K562 (cell line): ENCODE measurements at regions not wholly inside any gene's neighbourhood (a gene's known extent, or its start where the extent isn't known, plus 50 kb on each side); places are given as distances from the start of the nearest gene placed in this dataset.

Source experiments
- BACH1 ChIP-seq: fragments of 200-800 bp; sonication (Bioruptor generic); IDR thresholded peaks from 2 replicates; pipeline ENCODE4 v1.6.1; 2016; ENCODE audit warnings: missing genetic modification characterization, missing compliant biosample characterization
- BRD4 ChIP-seq: fragments of 200-600 bp; sonication (generic); IDR thresholded peaks from 2 replicates; pipeline ENCODE4 v1.6.1; 2017; ENCODE audit warnings: inconsistent platforms
- CBFA2T3 ChIP-seq: fragments of 450-650 bp; IDR thresholded peaks from 2 replicates; pipeline ENCODE4 v1.6.1; 2017
- CXXC5 ChIP-seq: fragments of 250-450 bp; sonication (Bioruptor Pico); IDR thresholded peaks from 2 replicates; pipeline ENCODE4 v1.8.0; 2022; ENCODE audit warnings: inconsistent platforms, mild to moderate bottlenecking, moderate library complexity
- IFI16 ChIP-seq: fragments of 250-450 bp; sonication (Bioruptor Pico); IDR thresholded peaks from 2 replicates; pipeline ENCODE4 v2.1.2; 2022; ENCODE audit warnings: mild to moderate bottlenecking, inconsistent platforms
- KAT7 ChIP-seq: sonication (generic); formaldehyde crosslinking; IDR thresholded peaks from 2 replicates; pipeline ENCODE4 v1.8.0; 2022; ENCODE audit warnings: missing genetic modification reagents, mild to moderate bottlenecking, borderline replicate concordance
- NELFE ChIP-seq: IDR thresholded peaks from 2 replicates; pipeline ENCODE4 v1.6.1; 2011; ENCODE audit warnings: mild to moderate bottlenecking; ENCODE audit not compliant: insufficient read depth, insufficient read length
- POLR2G ChIP-seq: fragments of 200-400 bp; formaldehyde crosslinking; IDR thresholded peaks from 2 replicates; pipeline ENCODE4 v1.6.1; 2017; ENCODE audit warnings: low read depth, mild to moderate bottlenecking, antibody characterized with exemption, low read length, moderate library complexity
- SMARCB1 ChIP-seq: IDR thresholded peaks from 2 replicates; pipeline ENCODE4 v1.6.1; 2011; ENCODE audit warnings: improper control_type of control experiment, low read depth; ENCODE audit not compliant: insufficient read length
- STAT5B ChIP-seq: fragments of 250-450 bp; sonication (Bioruptor Pico); IDR thresholded peaks from 2 replicates; pipeline ENCODE4 v1.8.0; 2021; ENCODE audit warnings: mild to moderate bottlenecking, inconsistent platforms
- TCF15 ChIP-seq: fragments of 250-450 bp; sonication (Bioruptor Pico); IDR thresholded peaks from 2 replicates; pipeline ENCODE4 v1.8.0; 2022; ENCODE audit warnings: moderate library complexity, mild to moderate bottlenecking, inconsistent platforms
- TCF7 ChIP-seq: sonication (generic); IDR thresholded peaks from 2 replicates; pipeline ENCODE4 v1.6.1; 2016; ENCODE audit warnings: antibody characterized with exemption, borderline replicate concordance
- TFE3 ChIP-seq: fragments of 450-650 bp; formaldehyde crosslinking; IDR thresholded peaks from 2 replicates; pipeline ENCODE4 v1.4.0; 2020; ENCODE audit warnings: mild to moderate bottlenecking, mixed read lengths
- UBTF ChIP-seq, 2 experiments: IDR thresholded peaks; 2 replicates each; pipeline ENCODE4 v1.6.1; 2012; ENCODE audit warnings: improper control_type of control experiment in 2 of 2, low read depth in 2 of 2, low read length in 2 of 2, borderline replicate concordance in 1 of 2
- ZNF134 ChIP-seq: fragments of 250-450 bp; sonication (Bioruptor Pico); conservative IDR thresholded peaks from 2 replicates; pipeline ENCODE4 v1.4.0; 2020
- ZNF263 ChIP-seq: sonication (generic); formaldehyde crosslinking; IDR thresholded peaks from 2 replicates; pipeline ENCODE4 v1.8.0; 2022; ENCODE audit warnings: mild to moderate bottlenecking, missing genetic modification reagents, borderline replicate concordance
- ZNF583 ChIP-seq: fragments of 250-450 bp; sonication (Bioruptor Pico); IDR thresholded peaks from 2 replicates; pipeline ENCODE4 v1.4.0; 2020
- ZNF584 ChIP-seq: fragments of 200-800 bp; sonication (Bioruptor generic); IDR thresholded peaks from 2 replicates; pipeline ENCODE4 v1.6.1; 2016; ENCODE audit warnings: low read depth, mild to moderate bottlenecking, missing genetic modification characterization, missing compliant biosample characterization
- ZNF592 ChIP-seq: fragments of 450-650 bp; IDR thresholded peaks from 2 replicates; pipeline ENCODE4 v1.6.1; 2017; ENCODE audit warnings: antibody characterized with exemption, mild to moderate bottlenecking
- ZNF778 ChIP-seq: fragments of 450-650 bp; formaldehyde crosslinking; IDR thresholded peaks from 2 replicates; pipeline ENCODE4 v1.4.0; 2020; ENCODE audit warnings: mild to moderate bottlenecking, moderate library complexity

- TF ChIP-seq ZNF592 (peak; percentile 73), ZNF134 (CRISPR knock-in tag) (no peak), UBTF (IDR thresholded peaks at IDR 0.05; ENCODE audit: borderline replicate concordance in 1 of 2, low read depth in 2 of 2, low read length in 2 of 2) (no peak), ZNF263 (CRISPR knock-in tag) (no peak), ZNF778 (CRISPR knock-in tag) (no peak), BACH1 (tag) (0 out of 2 replicates have a peak, but pooled peaks have one; percentile 1), SMARCB1 (no peak), KAT7 (peak; percentile 60; the same call in 1 of the 2 replicates), CXXC5 (CRISPR knock-in tag) (peak; percentile 57), ZNF584 (CRISPR knock-in tag) (no peak), CBFA2T3 (peak; percentile 85), TCF7 (no peak), TFE3 (no peak), NELFE (no peak), STAT5B (no peak), BRD4 (no peak), POLR2G (no peak), ZNF583 (CRISPR knock-in tag) (no peak), IFI16 (CRISPR knock-in tag) (no peak), TCF15 (CRISPR knock-in tag) (no peak)
Measured at GRCh38 chr6:15907914-15908518, 220.9 kb upstream of the MYLIP start (continued).
